ENCODE measurements at regions not wholly inside any gene's neighbourhood (a gene's known extent, or its start where the extent isn't known, plus 50 kb on each side); places are given as distances from the start of the nearest gene placed in this dataset.

GRCh38 chr13:31037874-31038500, 105.5 kb downstream of the TEX26 start:
- no peak for TF ChIP-seq CTCF (IDR thresholded peaks at IDR 0.05; ENCODE audit: low read depth, low read length)
- no peak for DNase-seq (ENCODE audit: low read depth, low spot score)
- H3K4me3 ChIP-seq (ENCODE audit: low read depth, low read length), result no peak overlapping the region
- in situ Hi-C loops (cut with HindIII; ENCODE audit: low sequenced_read_pairs), result no loop called here

- no peak for TF ChIP-seq CTCF (IDR thresholded peaks at IDR 0.05; ENCODE audit: low read depth, low read length)
- no peak for DNase-seq (ENCODE audit: low read depth, low spot score)
- no peak overlapping the region for H3K4me3 ChIP-seq (ENCODE audit: low read depth, low read length)
- in situ Hi-C loops (cut with HindIII; ENCODE audit: low sequenced_read_pairs), result no loop called here
These were observed 104.6 kb downstream of the TEX26 start for GRCh38 chr13:31036731-31037695.

- in situ Hi-C loops (cut with HindIII; ENCODE audit: low sequenced_read_pairs), result no loop called here
- no peak for DNase-seq (ENCODE audit: low read depth, low spot score)
- no peak overlapping the region for H3K4me3 ChIP-seq (ENCODE audit: low read depth, low read length)
- TF ChIP-seq CTCF (IDR thresholded peaks at IDR 0.05; ENCODE audit: low read depth, low read length), result no peak
These were observed 102.9 kb downstream of the TEX26 start for GRCh38 chr13:31035185-31035965.

GRCh38 chr13:31032528-31033113, 100.2 kb downstream of the TEX26 start:
- in situ Hi-C loops (cut with HindIII; ENCODE audit: low sequenced_read_pairs), result no loop called here
- no peak overlapping the region for H3K4me3 ChIP-seq (ENCODE audit: low read depth, low read length)
- DNase-seq (ENCODE audit: low read depth, low spot score), result no peak
- no peak for TF ChIP-seq CTCF (IDR thresholded peaks at IDR 0.05; ENCODE audit: low read depth, low read length)

- in situ Hi-C loops (cut with HindIII; ENCODE audit: low sequenced_read_pairs), result no loop called here
- no peak overlapping the region for H3K4me3 ChIP-seq (ENCODE audit: low read depth, low read length)
- DNase-seq (ENCODE audit: low read depth, low spot score), result no peak
- no peak for TF ChIP-seq CTCF (IDR thresholded peaks at IDR 0.05; ENCODE audit: low read depth, low read length)
These were observed 99.0 kb downstream of the TEX26 start for GRCh38 chr13:31031482-31031881.

GRCh38 chr13:31029102-31029501, 96.6 kb downstream of the TEX26 start:
- no peak overlapping the region for H3K4me3 ChIP-seq (ENCODE audit: low read depth, low read length)
- in situ Hi-C loops (cut with HindIII; ENCODE audit: low sequenced_read_pairs), result no loop called here
- no peak for TF ChIP-seq CTCF (IDR thresholded peaks at IDR 0.05; ENCODE audit: low read depth, low read length)
- no peak for DNase-seq (ENCODE audit: low read depth, low spot score)

Measured in astrocyte of the spinal cord (primary cell).